Transverse colon (tissue), 4 donors: ENCODE measurements at regions not wholly inside any gene's neighbourhood (a gene's known extent, or its start where the extent isn't known, plus 50 kb on each side); places are given as distances from the start of the nearest gene placed in this dataset.
"Not testable (repeated sequence)": the region's sequence is repeated elsewhere in the genome, so short reads cannot be mapped to it uniquely, and the experiment has no call there.

Source experiments
- CTCF ChIP-seq, 5 experiments: fragments of 200-600 bp in 3 of 5; fragments of 450-650 bp in 2 of 5; sonication (generic) in 3 of 5; IDR thresholded peaks; 1 replicate in 2 of 5; 2 replicates in 3 of 5; pipeline ENCODE4 v1.5.1; 2016 to 2017; ENCODE audit warnings: antibody characterized with exemption in 5 of 5, inconsistent platforms in 3 of 5, mild to moderate bottlenecking in 2 of 5, moderate library complexity in 1 of 5
- POLR2AphosphoS5 ChIP-seq, 3 donors: sonication (generic); formaldehyde crosslinking; IDR thresholded peaks; one replicate each; pipeline ENCODE4 v1.6.1; 2016; ENCODE audit warnings: antibody characterized with exemption in 3 of 3

- not testable (repeated sequence) for TF ChIP-seq CTCF, POLR2AphosphoS5 (IDR thresholded peaks at IDR 0.05)
Observed at GRCh38 chr9:38859827-38860226, 139.9 kb upstream of the FAM240B start.
